HFF-Myc (cell line): ENCODE measurements at regions not wholly inside any gene's neighbourhood (a gene's known extent, or its start where the extent isn't known, plus 50 kb on each side); places are given as distances from the start of the nearest gene placed in this dataset.

Source experiments
- DNase-seq: peaks from one replicate; pipeline ENCODE4 v3.0.0-alpha.2; 2011; ENCODE audit warnings: low read depth; ENCODE audit errors: extremely low read depth
- H3K4me3 ChIP-seq: replicated peaks from 2 replicates; pipeline ENCODE4 v1.5.1; 2011; ENCODE audit warnings: low read depth, mild to moderate bottlenecking, control low read depth, low read length
- TF ChIP-seq, protein P1 (sequence below): IDR thresholded peaks from 2 replicates; pipeline ENCODE4 v1.5.1; 2012; ENCODE audit warnings: mild to moderate bottlenecking, low read depth, low read length, control low read depth; ENCODE audit errors: missing control alignments

- H3K4me3 ChIP-seq, result no peak overlapping the region
- DNase-seq, result no peak
- TF ChIP-seq, protein P1, sequence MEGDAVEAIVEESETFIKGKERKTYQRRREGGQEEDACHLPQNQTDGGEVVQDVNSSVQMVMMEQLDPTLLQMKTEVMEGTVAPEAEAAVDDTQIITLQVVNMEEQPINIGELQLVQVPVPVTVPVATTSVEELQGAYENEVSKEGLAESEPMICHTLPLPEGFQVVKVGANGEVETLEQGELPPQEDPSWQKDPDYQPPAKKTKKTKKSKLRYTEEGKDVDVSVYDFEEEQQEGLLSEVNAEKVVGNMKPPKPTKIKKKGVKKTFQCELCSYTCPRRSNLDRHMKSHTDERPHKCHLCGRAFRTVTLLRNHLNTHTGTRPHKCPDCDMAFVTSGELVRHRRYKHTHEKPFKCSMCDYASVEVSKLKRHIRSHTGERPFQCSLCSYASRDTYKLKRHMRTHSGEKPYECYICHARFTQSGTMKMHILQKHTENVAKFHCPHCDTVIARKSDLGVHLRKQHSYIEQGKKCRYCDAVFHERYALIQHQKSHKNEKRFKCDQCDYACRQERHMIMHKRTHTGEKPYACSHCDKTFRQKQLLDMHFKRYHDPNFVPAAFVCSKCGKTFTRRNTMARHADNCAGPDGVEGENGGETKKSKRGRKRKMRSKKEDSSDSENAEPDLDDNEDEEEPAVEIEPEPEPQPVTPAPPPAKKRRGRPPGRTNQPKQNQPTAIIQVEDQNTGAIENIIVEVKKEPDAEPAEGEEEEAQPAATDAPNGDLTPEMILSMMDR, result no peak
These were observed 155.6 kb downstream of the PHF2 start for GRCh38 chr9:93731963-93732362.

- no peak overlapping the region for H3K4me3 ChIP-seq
- TF ChIP-seq, protein P1, result no peak
- DNase-seq, result no peak
These were observed 154.3 kb downstream of the PHF2 start for GRCh38 chr9:93730648-93731047.

DNA sequence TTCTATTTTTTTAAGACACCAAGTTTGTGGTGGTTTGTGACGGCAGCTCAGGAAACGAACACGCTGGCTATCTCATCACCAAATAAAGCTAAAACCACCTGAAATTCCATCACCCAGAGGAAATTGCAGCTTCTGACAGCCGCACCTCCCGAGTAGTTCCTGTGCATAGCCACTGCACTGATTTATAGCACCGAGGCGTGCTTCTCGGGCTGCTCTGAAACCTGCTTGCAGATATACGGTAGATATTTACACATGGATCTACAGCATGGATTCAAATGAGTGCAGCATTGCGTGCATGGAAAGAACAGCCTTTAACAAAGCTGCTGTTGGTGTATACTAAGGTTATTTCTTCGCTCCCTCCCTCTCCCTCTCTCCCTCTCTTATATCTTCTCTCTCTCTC, 153.8 kb downstream of the PHF2 start:
- H3K4me3 ChIP-seq, result no peak overlapping the region
- no peak for DNase-seq
- TF ChIP-seq, protein P1, result no peak
